Posterior vena cava (tissue), 2 donors: ENCODE measurements at regions not wholly inside any gene's neighbourhood (a gene's known extent, or its start where the extent isn't known, plus 50 kb on each side); places are given as distances from the start of the nearest gene placed in this dataset.

Experiments
- DNase-seq: peaks from one replicate; pipeline ENCODE4 v3.0.0-alpha.2; 2020; ENCODE audit warnings: low spot score
- intact Hi-C, 2 donors: fragments of 100-400 bp; cut with DNase I; formaldehyde crosslinking; loops; one replicate each; pipeline versions ENCODE4 v1.14.1 to v1.14.2; 2022 to 2023
- donor health status: DM: yes; HTN: yes; CAD: no.
- donor health status: DM: yes; HTN: yes; CAD: no.

GRCh38 chr6:6769466-6769865 lies 180.9 kb downstream of the LY86 start:
- no peak for DNase-seq
- intact Hi-C loops, result no loop called here

- no peak for DNase-seq
- intact Hi-C loops, result no loop called here
Observed at GRCh38 chr6:6771224-6771945, 182.9 kb downstream of the LY86 start.

- intact Hi-C loops, result no loop called here
- no peak for DNase-seq
Observed at GRCh38 chr6:6771964-6772363, 183.4 kb downstream of the LY86 start.

GRCh38 chr6:6772751-6773150 lies 184.2 kb downstream of the LY86 start:
- DNase-seq, result no peak
- intact Hi-C loops, result no loop called here

GRCh38 chr6:6775074-6775473 lies 186.6 kb downstream of the LY86 start:
- intact Hi-C loops, result no loop called here
- no peak for DNase-seq

GRCh38 chr6:6780231-6780630 lies 191.7 kb downstream of the LY86 start:
- intact Hi-C loops, result no loop called here
- DNase-seq, result no peak

- intact Hi-C loops, result no loop called here
- peak; percentile 91 for DNase-seq
Observed at GRCh38 chr6:6781172-6781872, 192.8 kb downstream of the LY86 start.

GRCh38 chr6:6781873-6782227 lies 193.3 kb downstream of the LY86 start:
- intact Hi-C loops, result no loop called here
- no peak for DNase-seq

- intact Hi-C loops, result no loop called here
- DNase-seq, result no peak
Observed at GRCh38 chr6:6783721-6784120, 195.2 kb downstream of the LY86 start.

GRCh38 chr6:6784514-6785162 lies 196.1 kb downstream of the LY86 start:
- intact Hi-C loops, result no loop called here
- DNase-seq, result no peak

GRCh38 chr6:6785163-6785521 lies 196.6 kb downstream of the LY86 start:
- no peak for DNase-seq
- intact Hi-C loops, result no loop called here

GRCh38 chr6:6788394-6789032 lies 200.0 kb downstream of the LY86 start:
- no peak for DNase-seq

GRCh38 chr6:6790393-6790792 lies 201.9 kb downstream of the LY86 start:
- DNase-seq, result no peak
- intact Hi-C loops, result no loop called here

More at GRCh38 chr6:6788394-6789032, 200.0 kb downstream of the LY86 start:
- intact Hi-C loops, result no loop called here

GRCh38 chr6:6790891-6791290 lies 202.4 kb downstream of the LY86 start:
- intact Hi-C loops, result no loop called here

GRCh38 chr6:6793388-6794250 lies 205.1 kb downstream of the LY86 start:
- intact Hi-C loops, result no loop called here
- no peak for DNase-seq

More at GRCh38 chr6:6790891-6791290, 202.4 kb downstream of the LY86 start:
- DNase-seq, result no peak

- intact Hi-C loops, result no loop called here
Observed at GRCh38 chr6:6795393-6795792, 206.9 kb downstream of the LY86 start.

GRCh38 chr6:6796818-6797217 lies 208.3 kb downstream of the LY86 start:
- intact Hi-C loops, result no loop called here
- DNase-seq, result no peak

More at GRCh38 chr6:6795393-6795792, 206.9 kb downstream of the LY86 start:
- no peak for DNase-seq

- intact Hi-C loops, result no loop called here
- DNase-seq, result no peak
Observed at GRCh38 chr6:6798448-6798860, 209.9 kb downstream of the LY86 start.

- DNase-seq, result no peak
- intact Hi-C loops, result no loop called here
Observed at GRCh38 chr6:6801005-6801335, 212.4 kb downstream of the LY86 start.
